KMS-11 (cell line): ENCODE measurements at regions not wholly inside any gene's neighbourhood (a gene's known extent, or its start where the extent isn't known, plus 50 kb on each side); places are given as distances from the start of the nearest gene placed in this dataset.

Source experiments
- H2AFZ ChIP-seq: fragments of 200-600 bp; sonication (generic); 2 replicates; pipeline ENCODE4 v1.6.1; 2016; ENCODE audit warnings: antibody characterized with exemption, mixed run types, low read depth
- H3K27ac ChIP-seq: fragments of 200-600 bp; sonication (generic); 2 replicates; pipeline ENCODE4 v1.6.1; 2016; ENCODE audit warnings: mild to moderate bottlenecking, mixed run types
- H3K27me3 ChIP-seq: fragments of 200-600 bp; sonication (generic); 2 replicates; pipeline ENCODE4 v1.6.1; 2017; ENCODE audit warnings: mild to moderate bottlenecking, low read depth, mixed run types, moderate library complexity; ENCODE audit not compliant: insufficient read depth
- H3K36me3 ChIP-seq: fragments of 200-600 bp; sonication (generic); 2 replicates; pipeline ENCODE4 v1.6.1; 2017; ENCODE audit warnings: mild to moderate bottlenecking, mixed run types; ENCODE audit not compliant: insufficient read depth
- H3K4me1 ChIP-seq: fragments of 200-600 bp; sonication (generic); 2 replicates; pipeline ENCODE4 v1.6.1; 2016; ENCODE audit warnings: mild to moderate bottlenecking, low read depth, mixed run types; ENCODE audit not compliant: poor library complexity, severe bottlenecking
- H3K4me2 ChIP-seq: fragments of 200-600 bp; sonication (generic); 2 replicates; pipeline ENCODE4 v1.7.0; 2016; ENCODE audit warnings: mild to moderate bottlenecking, mixed run types
- H3K4me3 ChIP-seq: fragments of 200-600 bp; sonication (generic); IDR thresholded peaks from 2 replicates; pipeline ENCODE4 v1.6.1; 2017; ENCODE audit warnings: low read depth, low read length, mixed read lengths; ENCODE audit not compliant: insufficient read depth
- H3K79me2 ChIP-seq: fragments of 200-600 bp; sonication (generic); 2 replicates; pipeline ENCODE4 v1.6.1; 2016; ENCODE audit warnings: low read depth, mixed run types; ENCODE audit not compliant: insufficient read depth
- H3K9ac ChIP-seq: fragments of 200-600 bp; sonication (generic); 2 replicates; pipeline ENCODE4 v1.6.1; 2016; ENCODE audit warnings: mild to moderate bottlenecking, mixed run types
- H4K20me1 ChIP-seq: fragments of 200-600 bp; sonication (generic); 2 replicates; pipeline ENCODE4 v1.6.1; 2016; ENCODE audit warnings: mild to moderate bottlenecking, mixed run types; ENCODE audit not compliant: insufficient read depth
- TF ChIP-seq, protein P1 (sequence below): fragments of 200-600 bp; sonication (generic); conservative IDR thresholded peaks from 2 replicates; pipeline ENCODE4 v1.6.1; 2017; ENCODE audit warnings: low read depth, mild to moderate bottlenecking, antibody characterized with exemption, low read length, moderate library complexity, mixed read lengths

GRCh38 chr12:105813201-105813600, 325.6 kb downstream of the NUAK1 start:
- Histone ChIP-seq H3K9ac (no peak overlapping the region), H4K20me1 (no peaks in the 10 kb centered on the region), H3K4me3 (no peak overlapping the region), H3K27ac (no peak overlapping the region), H3K36me3 (no peaks in the 10 kb centered on the region), H3K4me1 (no peaks in the 10 kb centered on the region), H3K79me2 (no peaks in the 10 kb centered on the region), H3K4me2 (no peak overlapping the region), H3K27me3 (no peaks in the 10 kb centered on the region), H2AFZ (no peak overlapping the region)
- TF ChIP-seq, protein P1, sequence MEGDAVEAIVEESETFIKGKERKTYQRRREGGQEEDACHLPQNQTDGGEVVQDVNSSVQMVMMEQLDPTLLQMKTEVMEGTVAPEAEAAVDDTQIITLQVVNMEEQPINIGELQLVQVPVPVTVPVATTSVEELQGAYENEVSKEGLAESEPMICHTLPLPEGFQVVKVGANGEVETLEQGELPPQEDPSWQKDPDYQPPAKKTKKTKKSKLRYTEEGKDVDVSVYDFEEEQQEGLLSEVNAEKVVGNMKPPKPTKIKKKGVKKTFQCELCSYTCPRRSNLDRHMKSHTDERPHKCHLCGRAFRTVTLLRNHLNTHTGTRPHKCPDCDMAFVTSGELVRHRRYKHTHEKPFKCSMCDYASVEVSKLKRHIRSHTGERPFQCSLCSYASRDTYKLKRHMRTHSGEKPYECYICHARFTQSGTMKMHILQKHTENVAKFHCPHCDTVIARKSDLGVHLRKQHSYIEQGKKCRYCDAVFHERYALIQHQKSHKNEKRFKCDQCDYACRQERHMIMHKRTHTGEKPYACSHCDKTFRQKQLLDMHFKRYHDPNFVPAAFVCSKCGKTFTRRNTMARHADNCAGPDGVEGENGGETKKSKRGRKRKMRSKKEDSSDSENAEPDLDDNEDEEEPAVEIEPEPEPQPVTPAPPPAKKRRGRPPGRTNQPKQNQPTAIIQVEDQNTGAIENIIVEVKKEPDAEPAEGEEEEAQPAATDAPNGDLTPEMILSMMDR, result no peak

DNA sequence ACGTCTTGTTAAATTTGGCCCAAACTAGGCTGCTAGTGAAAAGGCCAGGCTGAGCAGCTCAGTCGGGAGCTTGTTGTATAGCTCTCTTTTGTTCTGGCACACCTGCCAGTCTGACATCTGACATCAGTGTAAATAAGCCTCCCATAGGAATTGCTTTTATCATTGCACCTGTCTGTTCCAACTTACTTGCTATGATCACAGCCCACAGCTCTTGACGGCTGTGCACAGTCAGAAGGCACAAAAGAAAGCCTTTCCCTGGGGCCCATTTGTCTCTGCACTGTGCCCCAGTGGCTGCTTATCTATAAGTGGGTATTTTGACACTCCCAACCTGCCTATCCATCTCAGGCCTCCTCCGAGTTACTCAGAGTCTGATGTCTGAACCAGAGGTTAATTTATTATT, 324.5 kb downstream of the NUAK1 start:
- Histone ChIP-seq H3K27ac (no peak overlapping the region), H3K4me2 (no peak overlapping the region), H3K27me3 (no peaks in the 10 kb centered on the region), H3K4me3 (no peak overlapping the region), H4K20me1 (no peaks in the 10 kb centered on the region), H3K36me3 (no peaks in the 10 kb centered on the region), H2AFZ (no peak overlapping the region), H3K4me1 (no peaks in the 10 kb centered on the region), H3K9ac (no peak overlapping the region), H3K79me2 (no peaks in the 10 kb centered on the region)
- TF ChIP-seq, protein P1, result no peak

- Histone ChIP-seq H3K4me3 (no peak overlapping the region), H3K79me2 (no peaks in the 10 kb centered on the region), H3K36me3 (no peaks in the 10 kb centered on the region), H3K27me3 (no peaks in the 10 kb centered on the region), H4K20me1 (no peaks in the 10 kb centered on the region), H3K27ac (no peak overlapping the region), H3K4me2 (no peak overlapping the region), H3K4me1 (no peaks in the 10 kb centered on the region), H2AFZ (no peak overlapping the region), H3K9ac (no peak overlapping the region)
- TF ChIP-seq, protein P1, result no peak
Measured at GRCh38 chr12:105819549-105819948, 319.2 kb downstream of the NUAK1 start.

GRCh38 chr12:105820429-105821125, 318.2 kb downstream of the NUAK1 start:
- Histone ChIP-seq H3K4me1 (no peaks in the 10 kb centered on the region), H3K79me2 (no peaks in the 10 kb centered on the region), H3K4me3 (no peak overlapping the region), H3K9ac (no peak overlapping the region), H3K4me2 (no peak overlapping the region), H3K27me3 (no peaks in the 10 kb centered on the region), H4K20me1 (no peaks in the 10 kb centered on the region), H3K27ac (no peak overlapping the region), H2AFZ (no peak overlapping the region), H3K36me3 (no peaks in the 10 kb centered on the region)
- TF ChIP-seq, protein P1, result no peak
